ENCODE measurements at regions not wholly inside any gene's neighbourhood (a gene's known extent, or its start where the extent isn't known, plus 50 kb on each side); places are given as distances from the start of the nearest gene placed in this dataset.

DNA sequence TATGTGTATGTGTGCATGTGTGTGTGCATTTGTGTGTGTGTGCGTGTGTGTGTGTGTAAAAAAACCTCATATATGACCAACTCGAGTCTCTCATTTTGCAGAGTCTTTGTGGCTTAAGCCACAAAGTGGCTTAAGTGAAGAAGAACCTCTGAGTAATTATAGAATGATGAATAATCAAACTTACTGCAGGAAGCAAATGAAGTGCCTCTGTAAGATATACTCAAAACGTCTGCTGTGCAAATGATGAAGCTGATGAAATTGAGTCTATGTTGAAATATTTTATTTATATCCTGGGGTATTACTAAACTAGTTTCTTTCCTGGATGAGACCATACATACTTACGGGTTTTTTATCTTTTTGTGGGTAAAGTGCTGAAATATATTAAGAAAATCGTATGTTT is 1198.7 kb downstream of the PCDH7 start:
- TF ChIP-seq, protein P1, sequence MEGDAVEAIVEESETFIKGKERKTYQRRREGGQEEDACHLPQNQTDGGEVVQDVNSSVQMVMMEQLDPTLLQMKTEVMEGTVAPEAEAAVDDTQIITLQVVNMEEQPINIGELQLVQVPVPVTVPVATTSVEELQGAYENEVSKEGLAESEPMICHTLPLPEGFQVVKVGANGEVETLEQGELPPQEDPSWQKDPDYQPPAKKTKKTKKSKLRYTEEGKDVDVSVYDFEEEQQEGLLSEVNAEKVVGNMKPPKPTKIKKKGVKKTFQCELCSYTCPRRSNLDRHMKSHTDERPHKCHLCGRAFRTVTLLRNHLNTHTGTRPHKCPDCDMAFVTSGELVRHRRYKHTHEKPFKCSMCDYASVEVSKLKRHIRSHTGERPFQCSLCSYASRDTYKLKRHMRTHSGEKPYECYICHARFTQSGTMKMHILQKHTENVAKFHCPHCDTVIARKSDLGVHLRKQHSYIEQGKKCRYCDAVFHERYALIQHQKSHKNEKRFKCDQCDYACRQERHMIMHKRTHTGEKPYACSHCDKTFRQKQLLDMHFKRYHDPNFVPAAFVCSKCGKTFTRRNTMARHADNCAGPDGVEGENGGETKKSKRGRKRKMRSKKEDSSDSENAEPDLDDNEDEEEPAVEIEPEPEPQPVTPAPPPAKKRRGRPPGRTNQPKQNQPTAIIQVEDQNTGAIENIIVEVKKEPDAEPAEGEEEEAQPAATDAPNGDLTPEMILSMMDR (IDR thresholded peaks at IDR 0.05), result no peak
- TF ChIP-seq EP300 (IDR thresholded peaks at IDR 0.05) (no peak), POLR2A (IDR thresholded peaks at IDR 0.05; ENCODE audit: low read depth) (no peak)
